ENCODE measurements at regions not wholly inside any gene's neighbourhood (a gene's known extent, or its start where the extent isn't known, plus 50 kb on each side); places are given as distances from the start of the nearest gene placed in this dataset.
"Not testable (repeated sequence)": the region's sequence is repeated elsewhere in the genome, so short reads cannot be mapped to it uniquely, and the experiment has no call there.

GRCh38 chr14:43019826-43020225, 1413.2 kb downstream of the LRFN5 start:
- no peak for DNase-seq

- DNase-seq = no peak
Measured at GRCh38 chr14:43014338-43014737, 1407.7 kb downstream of the LRFN5 start.

- no peak for DNase-seq
Measured at GRCh38 chr14:43012817-43013216, 1406.1 kb downstream of the LRFN5 start.

GRCh38 chr14:43005807-43006206, 1399.1 kb downstream of the LRFN5 start:
- DNase-seq = no peak

GRCh38 chr14:43003845-43004244, 1397.2 kb downstream of the LRFN5 start:
- DNase-seq = no peak

- DNase-seq = no peak
Measured at GRCh38 chr14:43001731-43002130, 1395.1 kb downstream of the LRFN5 start.

GRCh38 chr14:42994051-42994736, 1387.5 kb downstream of the LRFN5 start:
- no peak for DNase-seq

- DNase-seq = no peak
Measured at GRCh38 chr14:42992930-42993329, 1386.3 kb downstream of the LRFN5 start.

GRCh38 chr14:42980419-42980818, 1373.7 kb downstream of the LRFN5 start:
- no peak for DNase-seq

- DNase-seq = not testable (repeated sequence)
Measured at GRCh38 chr14:42973171-42973570, 1366.5 kb downstream of the LRFN5 start.

GRCh38 chr14:42965512-42965911, 1358.8 kb downstream of the LRFN5 start:
- DNase-seq = no peak

GRCh38 chr14:42961509-42961908, 1354.8 kb downstream of the LRFN5 start:
- DNase-seq = no peak

- no peak for DNase-seq
Measured at GRCh38 chr14:42950363-42950762, 1343.7 kb downstream of the LRFN5 start.

- no peak for DNase-seq
Measured at GRCh38 chr14:42947991-42948390, 1341.3 kb downstream of the LRFN5 start.

GRCh38 chr14:42944284-42944683, 1337.6 kb downstream of the LRFN5 start:
- DNase-seq = no peak

- no peak for DNase-seq
Measured at GRCh38 chr14:42931308-42931707, 1324.6 kb downstream of the LRFN5 start.

- no peak for DNase-seq
Measured at GRCh38 chr14:42929806-42930480, 1323.3 kb downstream of the LRFN5 start.

- DNase-seq = no peak
Measured at GRCh38 chr14:42927313-42927712, 1320.6 kb downstream of the LRFN5 start.

GRCh38 chr14:42921901-42922300, 1315.2 kb downstream of the LRFN5 start:
- no peak for DNase-seq

GRCh38 chr14:42918615-42919014, 1311.9 kb downstream of the LRFN5 start:
- no peak for DNase-seq

GRCh38 chr14:42911642-42912041, 1305.0 kb downstream of the LRFN5 start:
- no peak for DNase-seq

- no peak for DNase-seq
Measured at GRCh38 chr14:42909659-42910058, 1303.0 kb downstream of the LRFN5 start.

GRCh38 chr14:42893183-42893582, 1286.5 kb downstream of the LRFN5 start:
- DNase-seq = no peak

GRCh38 chr14:42884100-42884499, 1277.4 kb downstream of the LRFN5 start:
- DNase-seq = no peak

GRCh38 chr14:42877716-42878115, 1271.0 kb downstream of the LRFN5 start:
- DNase-seq = no peak

All from islet precursor cell (in vitro differentiated cells).